Progenitor cell of endocrine pancreas (in vitro differentiated cells): ENCODE measurements at regions not wholly inside any gene's neighbourhood (a gene's known extent, or its start where the extent isn't known, plus 50 kb on each side); places are given as distances from the start of the nearest gene placed in this dataset.
"Not testable (repeated sequence)": the region's sequence is repeated elsewhere in the genome, so short reads cannot be mapped to it uniquely, and the experiment has no call there.

Source experiments
- DNase-seq: peaks from one replicate; pipeline ENCODE4 v3.0.0; 2021; ENCODE audit warnings: low spot score; ENCODE audit not compliant: unreplicated experiment
- H3K27ac Mint-ChIP-seq: 2 replicates; pipeline ENCODE4 v1.8.0; 2021; ENCODE audit warnings: mild to moderate bottlenecking, moderate library complexity, mixed read lengths
- H3K27me3 Mint-ChIP-seq: 2 replicates; pipeline ENCODE4 v1.8.0; 2021; ENCODE audit warnings: mixed read lengths
- H3K36me3 Mint-ChIP-seq: 2 replicates; pipeline ENCODE4 v1.8.0; 2022; ENCODE audit warnings: mixed read lengths; ENCODE audit not compliant: insufficient read depth
- H3K4me1 Mint-ChIP-seq: 2 replicates; pipeline ENCODE4 v1.8.0; 2021; ENCODE audit warnings: low read depth, mixed read lengths
- H3K4me3 Mint-ChIP-seq: 2 replicates; pipeline ENCODE4 v1.8.0; 2021; ENCODE audit warnings: low read depth, mild to moderate bottlenecking, moderate library complexity, mixed read lengths
- H3K9me3 Mint-ChIP-seq: 2 replicates; pipeline ENCODE4 v1.8.0; 2021; ENCODE audit warnings: low read depth, mixed read lengths
- TF ChIP-seq, protein P1 (sequence below): fragments of 200-600 bp; sonication (generic); IDR thresholded peaks from one replicate; pipeline ENCODE4 v1.5.0; 2021; ENCODE audit warnings: antibody characterized with exemption, mild to moderate bottlenecking; ENCODE audit not compliant: unreplicated experiment

DNA sequence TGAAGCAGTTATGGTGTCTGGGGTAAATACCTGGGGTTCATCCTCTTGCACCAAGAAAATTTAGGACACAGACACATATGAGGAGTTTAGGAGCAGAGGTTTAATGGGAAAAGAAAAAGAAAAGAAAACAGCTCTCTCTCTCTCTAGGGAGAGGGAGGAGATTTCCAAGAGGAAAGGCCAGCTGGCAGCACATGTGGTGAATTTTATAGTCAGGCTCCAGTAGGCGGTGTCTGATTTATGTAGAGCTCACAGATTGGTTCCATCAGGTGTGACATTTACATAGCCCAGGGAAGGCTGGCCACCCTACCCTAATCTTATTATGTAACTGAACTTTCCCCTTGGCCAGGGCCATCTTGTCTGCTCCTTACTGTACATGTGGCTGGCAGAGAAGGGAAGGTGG is 297.5 kb upstream of the RGPD4 start:
- Mint-ChIP-seq H3K9me3 (peaks cover 10% of the 10 kb centered on the region), H3K36me3 (no peaks in the 10 kb centered on the region), H3K4me1 (peaks cover 1% of the 10 kb centered on the region), H3K4me3 (no peak overlapping the region), H3K27ac (no peak overlapping the region), H3K27me3 (no peaks in the 10 kb centered on the region)
- no peak for DNase-seq
- TF ChIP-seq, protein P1, sequence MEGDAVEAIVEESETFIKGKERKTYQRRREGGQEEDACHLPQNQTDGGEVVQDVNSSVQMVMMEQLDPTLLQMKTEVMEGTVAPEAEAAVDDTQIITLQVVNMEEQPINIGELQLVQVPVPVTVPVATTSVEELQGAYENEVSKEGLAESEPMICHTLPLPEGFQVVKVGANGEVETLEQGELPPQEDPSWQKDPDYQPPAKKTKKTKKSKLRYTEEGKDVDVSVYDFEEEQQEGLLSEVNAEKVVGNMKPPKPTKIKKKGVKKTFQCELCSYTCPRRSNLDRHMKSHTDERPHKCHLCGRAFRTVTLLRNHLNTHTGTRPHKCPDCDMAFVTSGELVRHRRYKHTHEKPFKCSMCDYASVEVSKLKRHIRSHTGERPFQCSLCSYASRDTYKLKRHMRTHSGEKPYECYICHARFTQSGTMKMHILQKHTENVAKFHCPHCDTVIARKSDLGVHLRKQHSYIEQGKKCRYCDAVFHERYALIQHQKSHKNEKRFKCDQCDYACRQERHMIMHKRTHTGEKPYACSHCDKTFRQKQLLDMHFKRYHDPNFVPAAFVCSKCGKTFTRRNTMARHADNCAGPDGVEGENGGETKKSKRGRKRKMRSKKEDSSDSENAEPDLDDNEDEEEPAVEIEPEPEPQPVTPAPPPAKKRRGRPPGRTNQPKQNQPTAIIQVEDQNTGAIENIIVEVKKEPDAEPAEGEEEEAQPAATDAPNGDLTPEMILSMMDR, result no peak

DNA sequence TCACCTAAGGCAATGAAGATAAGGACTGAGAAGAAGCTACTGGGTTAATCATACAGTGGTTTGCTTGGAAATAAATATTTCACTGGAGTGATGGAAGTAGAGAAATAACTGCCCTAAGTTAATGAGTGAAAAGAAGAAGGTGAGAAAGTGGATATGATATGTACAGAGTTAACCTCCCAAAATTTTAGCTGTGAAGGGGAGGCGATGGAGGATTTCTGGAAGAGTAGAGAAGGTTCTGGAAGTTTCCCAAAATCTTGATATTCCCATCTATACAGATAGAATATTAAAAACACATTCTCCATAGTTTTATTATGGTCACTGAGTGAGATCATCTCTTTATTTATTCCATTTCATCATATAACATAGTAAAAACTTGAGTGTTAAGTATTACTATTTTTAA is 296.6 kb upstream of the RGPD4 start:
- Mint-ChIP-seq H3K4me1 (peaks cover 1% of the 10 kb centered on the region), H3K27ac (no peak overlapping the region), H3K27me3 (no peaks in the 10 kb centered on the region), H3K9me3 (peaks cover 7% of the 10 kb centered on the region), H3K36me3 (no peaks in the 10 kb centered on the region), H3K4me3 (no peak overlapping the region)
- no peak for DNase-seq
- TF ChIP-seq, protein P1, result no peak

DNA sequence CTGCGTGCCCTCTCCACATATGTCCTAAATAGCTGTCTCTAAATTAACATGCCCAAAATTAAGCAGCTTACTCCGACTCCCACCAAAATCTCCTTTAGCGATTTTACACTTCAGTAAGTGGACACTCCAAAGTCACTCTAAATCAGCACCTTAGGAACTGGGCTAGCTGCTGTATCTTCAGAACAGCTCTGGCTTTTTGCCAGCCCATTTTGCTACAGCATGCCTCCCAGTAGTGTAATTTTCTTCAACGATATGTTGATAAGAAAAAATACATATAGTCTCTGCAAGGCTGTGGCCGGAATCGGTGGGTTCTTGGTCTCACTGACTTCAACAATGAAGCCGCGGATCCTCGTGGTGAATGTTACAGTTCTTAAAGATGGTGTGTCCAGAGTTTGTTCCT is 291.8 kb upstream of the RGPD4 start:
- Mint-ChIP-seq H3K4me1 (peaks cover 1% of the 10 kb centered on the region), H3K36me3 (no peaks in the 10 kb centered on the region), H3K27ac (no peak overlapping the region), H3K27me3 (no peaks in the 10 kb centered on the region), H3K4me3 (no peak overlapping the region), H3K9me3 (peaks cover 4% of the 10 kb centered on the region)
- no peak for DNase-seq
- TF ChIP-seq, protein P1, result no peak

DNA sequence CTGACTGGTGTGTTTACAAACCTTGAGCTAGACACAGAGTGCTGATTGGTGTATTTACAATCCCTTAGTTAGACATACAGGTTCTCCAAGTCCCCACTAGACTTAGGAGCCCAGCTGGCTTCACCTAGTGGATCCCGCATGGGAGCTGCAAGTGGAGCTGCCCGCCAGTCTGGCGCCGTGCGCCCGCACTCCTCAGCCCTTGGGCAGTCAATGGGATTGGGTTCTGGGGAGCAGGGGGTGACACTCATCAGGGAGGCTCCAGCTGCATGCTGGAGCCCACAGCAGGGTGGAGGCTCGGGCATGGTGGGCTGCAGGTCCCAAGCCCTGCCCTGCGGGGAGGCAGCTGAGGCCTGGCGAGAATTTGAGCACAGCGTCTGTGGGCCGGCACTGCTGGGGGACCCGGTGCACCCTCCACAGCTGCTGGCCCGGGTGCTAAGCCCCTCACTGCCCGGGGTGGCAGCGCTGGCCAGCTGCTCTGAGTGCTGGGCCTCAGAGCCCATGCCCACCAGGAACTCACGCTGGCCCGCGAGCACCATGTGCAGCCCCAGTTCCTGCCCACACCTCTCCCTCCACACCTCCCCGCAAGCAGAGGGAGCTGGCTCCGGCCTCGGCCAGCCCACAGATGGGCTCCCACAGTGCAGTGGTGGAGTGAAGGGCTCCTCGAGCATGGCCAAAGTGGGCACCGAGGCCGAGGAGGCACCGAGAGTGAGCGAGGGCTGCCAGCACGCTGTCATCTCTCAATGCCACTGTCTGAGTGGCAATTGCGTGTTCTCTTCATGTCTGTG is 290.6 kb upstream of the RGPD4 start:
- not testable (repeated sequence) for DNase-seq, H3K27me3 Mint-ChIP-seq, H3K4me3 Mint-ChIP-seq, H3K9me3 Mint-ChIP-seq, H3K27ac Mint-ChIP-seq, H3K4me1 Mint-ChIP-seq, H3K36me3 Mint-ChIP-seq

DNA sequence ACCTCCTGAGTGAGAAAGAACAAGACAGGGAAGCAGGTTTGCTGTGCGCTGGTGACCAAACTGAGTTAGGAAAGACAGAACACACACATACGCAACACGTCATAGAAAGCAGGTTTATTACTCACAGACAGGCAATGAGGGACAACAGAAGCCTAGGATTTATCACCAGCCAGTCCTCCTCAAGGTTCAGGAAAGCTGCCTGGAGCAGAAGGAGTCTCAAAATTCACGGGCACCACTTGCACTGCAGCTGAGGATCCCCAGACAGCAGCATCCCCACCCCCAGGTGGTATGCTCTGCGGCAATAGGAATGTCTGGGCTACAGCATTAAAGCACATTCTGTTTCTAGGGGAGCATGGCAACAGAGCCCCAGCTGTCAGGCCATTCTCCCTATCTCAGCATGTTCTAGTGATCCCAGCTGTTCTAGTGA is 284.4 kb upstream of the RGPD4 start:
- no peaks in the 10 kb centered on the region for H3K9me3 Mint-ChIP-seq
- H3K27me3 Mint-ChIP-seq, result peaks cover 5% of the 10 kb centered on the region
- no peak overlapping the region for H3K4me3 Mint-ChIP-seq
- no peak overlapping the region for H3K27ac Mint-ChIP-seq
- H3K36me3 Mint-ChIP-seq, result no peaks in the 10 kb centered on the region
- TF ChIP-seq, protein P1, result no peak
- no peak for DNase-seq
- peaks cover 2% of the 10 kb centered on the region for H3K4me1 Mint-ChIP-seq

DNA sequence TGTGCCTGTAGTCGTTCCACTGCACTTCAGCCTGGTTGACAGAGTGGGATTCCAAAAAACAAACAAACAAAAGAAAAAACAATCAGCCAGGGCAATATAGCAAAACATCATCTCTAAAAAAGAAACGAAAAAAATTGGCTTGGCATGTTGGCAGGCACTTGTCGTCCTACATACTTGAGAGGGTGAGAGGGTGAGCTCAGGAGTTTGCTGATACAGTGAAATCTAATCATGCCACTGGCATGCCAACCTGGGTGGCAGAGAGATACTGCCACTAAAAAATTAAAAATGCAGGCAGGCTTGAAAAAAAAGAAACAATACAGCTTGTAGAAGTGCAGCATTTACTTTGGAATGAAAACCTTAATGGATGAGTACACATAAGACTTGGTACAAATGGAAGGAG is 282.9 kb upstream of the RGPD4 start:
- TF ChIP-seq, protein P1, result no peak
- no peak for DNase-seq
- Mint-ChIP-seq H3K4me3 (no peak overlapping the region), H3K9me3 (no peaks in the 10 kb centered on the region), H3K36me3 (no peaks in the 10 kb centered on the region), H3K27ac (no peak overlapping the region), H3K27me3 (peaks cover 5% of the 10 kb centered on the region), H3K4me1 (peaks cover 2% of the 10 kb centered on the region)
